Peyer's patch (tissue), 4 donors: ENCODE measurements at regions not wholly inside any gene's neighbourhood (a gene's known extent, or its start where the extent isn't known, plus 50 kb on each side); places are given as distances from the start of the nearest gene placed in this dataset.

Experiments
- DNase-seq, 3 donors: peaks; one replicate each; pipeline ENCODE4 v3.0.0-alpha.2; 2017 to 2019
- H3K27ac ChIP-seq, 4 donors: fragments of 200-600 bp; sonication (generic); one replicate each; pipeline ENCODE4 v1.5.1; 2016 to 2019
- H3K27me3 ChIP-seq, 2 donors: fragments of 200-600 bp; sonication (generic); one replicate each; pipeline ENCODE4 v1.5.1; 2019
- H3K36me3 ChIP-seq, 3 donors: fragments of 200-600 bp; sonication (generic); one replicate each; pipeline ENCODE4 v1.5.1; 2016 to 2019
- H3K4me1 ChIP-seq, 4 donors: fragments of 200-600 bp; sonication (generic); one replicate each; pipeline ENCODE4 v1.5.1; 2016 to 2019
- H3K4me3 ChIP-seq, 4 donors: fragments of 200-600 bp; sonication (generic); 1 replicate in 3 of 4; 2 replicates in 1 of 4; pipeline ENCODE4 v1.5.1; 2016 to 2019; ENCODE audit warnings: mild to moderate bottlenecking in 1 of 4
- H3K9me3 ChIP-seq, 4 donors: fragments of 200-600 bp; sonication (generic); one replicate each; pipeline ENCODE4 v1.5.1; 2016 to 2019; ENCODE audit warnings: mild to moderate bottlenecking in 1 of 4
- CTCF ChIP-seq, 6 experiments: fragments of 450-650 bp in 4 of 6; fragments of 200-600 bp in 2 of 6; sonication (generic) in 1 of 6; IDR thresholded peaks; one replicate each; pipeline ENCODE4 v1.5.1; 2017 to 2019; ENCODE audit warnings: antibody characterized with exemption in 6 of 6, mild to moderate bottlenecking in 3 of 6, moderate library complexity in 1 of 6
- POLR2A ChIP-seq, 2 donors: fragments of 450-650 bp; IDR thresholded peaks; one replicate each; pipeline ENCODE4 v1.5.1; 2017; ENCODE audit warnings: antibody characterized with exemption in 2 of 2, mild to moderate bottlenecking in 2 of 2, moderate library complexity in 2 of 2

DNA sequence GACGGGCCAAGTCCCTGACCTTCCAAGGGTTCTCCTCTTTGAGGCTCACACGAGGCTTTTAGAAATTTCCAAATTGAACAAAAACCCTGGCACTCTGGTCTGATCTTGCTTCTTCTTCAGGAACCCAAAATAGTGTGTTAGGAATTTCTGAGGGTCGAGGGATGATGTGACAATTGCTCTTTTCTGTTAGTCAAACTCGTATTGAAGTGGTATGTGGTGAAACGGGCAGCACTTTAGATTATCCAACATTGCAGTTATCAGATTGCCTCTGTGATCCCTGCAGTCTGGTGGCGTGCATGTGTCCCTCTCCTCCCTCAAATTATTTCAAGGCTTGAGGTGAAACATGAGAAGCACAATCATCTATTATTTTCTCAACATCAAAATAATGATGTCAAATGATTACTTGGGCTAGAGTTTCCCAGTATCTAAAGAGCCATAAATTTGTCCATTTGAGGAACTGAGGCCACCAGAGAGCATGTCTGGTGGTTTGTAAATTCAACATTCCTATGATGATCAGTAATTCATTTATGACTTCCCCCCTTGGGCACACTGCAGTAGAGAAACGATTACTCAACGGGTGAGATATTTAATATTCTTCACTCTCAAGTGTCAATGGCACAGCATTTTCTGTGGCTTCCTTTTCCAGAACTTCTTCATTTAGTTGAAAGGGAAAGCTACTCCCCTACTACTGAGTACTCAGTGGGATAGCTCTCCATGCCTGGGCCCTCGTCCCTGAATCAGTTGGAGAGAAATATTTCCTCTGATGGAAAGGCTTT lies 308.6 kb upstream of the MAP3K7 start:
- Histone ChIP-seq H3K4me1 (no peaks in the 10 kb centered on the region), H3K27me3 (no peaks in the 10 kb centered on the region), H3K9me3 (no peaks in the 10 kb centered on the region), H3K27ac (no peak overlapping the region), H3K36me3 (no peaks in the 10 kb centered on the region), H3K4me3 (no peak overlapping the region)
- DNase-seq = no peak
- TF ChIP-seq POLR2A (IDR thresholded peaks at IDR 0.05) (no peak), CTCF (IDR thresholded peaks at IDR 0.05) (no peak)

DNA sequence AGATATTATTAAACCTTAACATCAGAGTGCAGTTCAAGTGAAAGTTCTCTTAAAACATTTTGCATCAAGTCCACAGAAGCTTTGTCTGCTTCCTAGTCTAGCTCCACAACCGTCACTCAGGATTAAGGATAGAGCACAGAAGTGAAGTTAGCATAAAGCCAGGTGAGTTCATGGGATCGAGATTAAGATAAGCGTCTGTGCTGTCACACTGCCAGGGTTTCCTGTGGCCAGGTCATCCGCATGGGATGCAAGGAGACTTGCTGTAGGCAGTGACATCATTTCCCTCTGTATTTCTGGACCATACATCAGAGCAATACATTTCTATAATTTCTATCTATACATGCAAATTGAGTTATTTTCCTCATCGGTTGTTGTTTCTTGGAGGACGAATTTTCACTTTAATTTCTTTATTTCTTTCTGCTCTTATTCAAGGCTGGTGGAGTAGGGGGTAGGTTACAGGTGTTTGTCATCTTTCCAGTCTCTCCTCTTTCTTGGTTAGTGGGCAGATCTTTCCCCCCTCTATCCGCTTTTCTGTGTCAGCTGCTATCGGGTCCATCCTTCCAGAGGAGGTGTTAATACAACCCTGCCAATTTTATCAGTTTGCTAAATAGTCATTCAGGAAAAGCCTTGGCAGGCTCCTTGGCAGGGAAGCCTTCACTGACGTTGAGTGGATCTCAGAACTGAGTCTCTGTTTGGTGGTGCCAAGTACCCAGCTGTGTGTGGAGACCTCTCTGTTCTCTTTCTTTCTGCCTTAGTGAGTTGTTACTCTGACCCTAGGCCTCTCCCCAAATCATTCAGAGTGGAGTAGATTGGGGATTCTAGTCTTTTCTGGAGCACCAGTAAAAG lies 307.6 kb upstream of the MAP3K7 start:
- no peaks in the 10 kb centered on the region for H3K27me3 ChIP-seq
- DNase-seq = no peak
- no peaks in the 10 kb centered on the region for H3K36me3 ChIP-seq
- H3K4me3 ChIP-seq = no peak overlapping the region
- H3K27ac ChIP-seq = no peak overlapping the region
- H3K9me3 ChIP-seq = no peaks in the 10 kb centered on the region
- H3K4me1 ChIP-seq = no peaks in the 10 kb centered on the region
- TF ChIP-seq POLR2A (IDR thresholded peaks at IDR 0.05) (no peak), CTCF (IDR thresholded peaks at IDR 0.05) (no peak)

DNA sequence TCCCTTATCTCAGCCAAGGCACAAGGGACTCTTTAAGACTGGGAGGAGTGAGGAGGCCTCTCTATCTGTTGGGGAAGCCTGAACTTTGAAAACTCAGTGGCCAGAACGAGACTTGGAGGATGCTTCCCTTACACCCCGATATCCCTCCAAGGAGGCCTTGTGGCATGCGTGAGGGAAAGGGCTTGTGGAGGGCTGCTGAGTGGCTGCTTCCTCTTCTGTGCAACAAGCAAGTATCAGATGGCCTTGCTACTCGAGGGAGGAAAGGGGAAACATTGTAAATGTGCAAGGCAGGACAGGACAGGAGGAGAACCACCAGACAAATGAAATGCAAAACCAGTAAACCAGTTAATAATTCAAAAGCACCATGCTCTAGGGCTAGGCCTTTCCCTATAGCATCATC lies 306.5 kb upstream of the MAP3K7 start:
- TF ChIP-seq CTCF (IDR thresholded peaks at IDR 0.05) (no peak), POLR2A (IDR thresholded peaks at IDR 0.05) (no peak)
- H3K9me3 ChIP-seq = no peaks in the 10 kb centered on the region
- H3K4me1 ChIP-seq = no peaks in the 10 kb centered on the region
- no peak overlapping the region for H3K27ac ChIP-seq
- no peaks in the 10 kb centered on the region for H3K27me3 ChIP-seq
- DNase-seq = no peak
- no peaks in the 10 kb centered on the region for H3K36me3 ChIP-seq
- no peak overlapping the region for H3K4me3 ChIP-seq

DNA sequence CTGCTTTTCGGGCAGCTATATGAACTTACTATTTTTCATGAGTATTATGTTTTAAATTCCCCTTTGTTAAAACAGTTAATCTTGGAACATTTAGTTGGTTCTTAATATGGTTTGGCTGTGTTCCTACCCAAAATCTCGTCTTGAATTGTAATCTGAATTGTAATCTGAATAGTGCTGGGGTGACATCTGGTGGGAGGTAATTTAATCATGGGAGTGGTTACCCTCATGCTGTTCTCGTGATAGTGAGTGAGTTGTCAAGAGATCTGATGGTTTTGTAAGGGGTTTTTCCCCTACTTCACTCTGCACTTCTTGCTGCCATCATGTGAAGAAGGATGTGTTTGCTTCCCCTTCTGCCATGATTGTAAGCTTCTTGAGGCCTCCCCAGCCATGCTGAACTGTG lies 305.4 kb upstream of the MAP3K7 start:
- no peaks in the 10 kb centered on the region for H3K27me3 ChIP-seq
- no peak overlapping the region for H3K27ac ChIP-seq
- TF ChIP-seq CTCF (IDR thresholded peaks at IDR 0.05) (no peak), POLR2A (IDR thresholded peaks at IDR 0.05) (no peak)
- DNase-seq = no peak
- H3K4me3 ChIP-seq = no peak overlapping the region
- H3K36me3 ChIP-seq = no peaks in the 10 kb centered on the region
- no peaks in the 10 kb centered on the region for H3K9me3 ChIP-seq
- H3K4me1 ChIP-seq = no peaks in the 10 kb centered on the region

GRCh38 chr6:90891355-90891754 lies 304.5 kb upstream of the MAP3K7 start:
- no peak for TF ChIP-seq CTCF (IDR thresholded peaks at IDR 0.05)
- no peak for TF ChIP-seq POLR2A (IDR thresholded peaks at IDR 0.05)
- DNase-seq = no peak
- no peaks in the 10 kb centered on the region for H3K4me1 ChIP-seq
- H3K36me3 ChIP-seq = no peaks in the 10 kb centered on the region
- no peaks in the 10 kb centered on the region for H3K9me3 ChIP-seq
- no peak overlapping the region for H3K4me3 ChIP-seq
- no peak overlapping the region for H3K27ac ChIP-seq
- H3K27me3 ChIP-seq = no peaks in the 10 kb centered on the region
